CD4-positive, alpha-beta memory T cell (primary cell): ENCODE measurements at regions not wholly inside any gene's neighbourhood (a gene's known extent, or its start where the extent isn't known, plus 50 kb on each side); places are given as distances from the start of the nearest gene placed in this dataset.

Experiments used
- CTCF ChIA-PET: fragments of 350-600 bp; sonication (Branson Sonifier 250); formaldehyde crosslinking; loops from one replicate; lab custom pipeline; 2021; ENCODE audit warnings: inconsistent platforms; ENCODE audit not compliant: partially characterized antibody; lab: Charles Lee
- POLR2A ChIA-PET: fragments of 350-600 bp; sonication (Branson Sonifier 250); formaldehyde crosslinking; loops from one replicate; lab custom pipeline; 2021; ENCODE audit not compliant: partially characterized antibody; lab: Charles Lee
- DNase-seq, 5 donors: peaks; one replicate each; pipeline versions ENCODE4 v3.0.0 to v3.0.0-alpha.2; 2020 to 2022; ENCODE audit warnings: mixed read lengths in 1 of 5
- H3K27ac ChIP-seq: one replicate; pipeline ENCODE4 v1.7.0; 2013; ENCODE audit warnings: low read depth, low read length
- H3K27me3 ChIP-seq: 2 replicates; pipeline ENCODE4 v1.7.0; 2013; ENCODE audit warnings: mild to moderate bottlenecking, low read length, moderate library complexity; ENCODE audit not compliant: insufficient read depth
- H3K36me3 ChIP-seq: 2 replicates; pipeline ENCODE4 v1.7.0; 2013; ENCODE audit warnings: mild to moderate bottlenecking, low read length, moderate library complexity; ENCODE audit not compliant: insufficient read depth
- H3K4me1 ChIP-seq: 2 replicates; pipeline ENCODE4 v1.7.0; 2013; ENCODE audit warnings: mild to moderate bottlenecking, low read length, moderate library complexity; ENCODE audit not compliant: insufficient read depth
- H3K4me3 ChIP-seq, 2 donors: one replicate each; pipeline ENCODE4 v1.7.0; 2013; ENCODE audit warnings: low read length in 2 of 2, mild to moderate bottlenecking in 1 of 2
- H3K9me3 ChIP-seq, 2 donors: one replicate each; pipeline ENCODE4 v1.7.0; 2013; ENCODE audit warnings: low read length in 2 of 2, control low read depth in 1 of 2; ENCODE audit not compliant: control insufficient read depth in 1 of 2
- H3K27ac Mint-ChIP-seq, 7 donors: one replicate each; pipeline ENCODE4 v1.8.0; 2020 to 2021; ENCODE audit warnings: mixed read lengths in 7 of 7, mild to moderate bottlenecking in 6 of 7, inconsistent platforms in 3 of 7, moderate library complexity in 3 of 7
- H3K27me3 Mint-ChIP-seq, 2 donors: one replicate each; pipeline ENCODE4 v1.8.0; 2020 to 2021; ENCODE audit warnings: mixed read lengths in 2 of 2
- H3K36me3 Mint-ChIP-seq, 2 donors: one replicate each; pipeline ENCODE4 v1.8.0; 2020 to 2021; ENCODE audit warnings: mixed read lengths in 2 of 2, inconsistent platforms in 1 of 2, mild to moderate bottlenecking in 1 of 2
- H3K4me1 Mint-ChIP-seq, 4 donors: one replicate each; pipeline ENCODE4 v1.8.0; 2020 to 2021; ENCODE audit warnings: mixed read lengths in 4 of 4, mild to moderate bottlenecking in 1 of 4
- H3K4me3 Mint-ChIP-seq, 8 donors: one replicate each; pipeline ENCODE4 v1.8.0; 2020 to 2021; ENCODE audit warnings: mixed read lengths in 8 of 8, mild to moderate bottlenecking in 7 of 8, moderate library complexity in 6 of 8, inconsistent platforms in 3 of 8
- H3K9me3 Mint-ChIP-seq, 8 donors: one replicate each; pipeline ENCODE4 v1.8.0; 2020 to 2021; ENCODE audit warnings: mixed read lengths in 8 of 8, mild to moderate bottlenecking in 5 of 8, inconsistent platforms in 3 of 8, moderate library complexity in 1 of 8
- intact Hi-C: fragments of 100-400 bp; cut with micrococcal nuclease; formaldehyde crosslinking; loops from one replicate; pipeline ENCODE4 v1.15.1; 2023

GRCh38 chr7:145082366-145083161, 246.7 kb upstream of the TPK1 start:
- Histone ChIP-seq H3K9me3 (no peaks in the 10 kb centered on the region), H3K27ac (no peak overlapping the region), H3K36me3 (no peaks in the 10 kb centered on the region), H3K4me1 (no peaks in the 10 kb centered on the region), H3K27me3 (no peaks in the 10 kb centered on the region), H3K4me3 (no peak overlapping the region)
- intact Hi-C loops, result no loop called here
- ChIA-PET POLR2A (no interaction called here), CTCF (no interaction called here)
- Mint-ChIP-seq H3K9me3 (peaks cover 0 to 4% (median 0%) of the 10 kb centered on the region in 8 donors), H3K4me1 (no peaks in the 10 kb centered on the region), H3K36me3 (no peaks in the 10 kb centered on the region), H3K4me3 (no peak overlapping the region), H3K27ac (no peak overlapping the region), H3K27me3 (peaks cover 7 to 12% of the 10 kb centered on the region in 2 donors)
- peak in 1 of 5 donors; percentile 17 for DNase-seq

GRCh38 chr7:145065473-145065872, 229.6 kb upstream of the TPK1 start:
- POLR2A ChIA-PET, result no interaction called here
- CTCF ChIA-PET, result no interaction called here
- Histone ChIP-seq H3K9me3 (no peaks in the 10 kb centered on the region), H3K27me3 (no peaks in the 10 kb centered on the region), H3K27ac (no peak overlapping the region), H3K4me1 (no peaks in the 10 kb centered on the region), H3K36me3 (no peaks in the 10 kb centered on the region), H3K4me3 (no peak overlapping the region)
- no peak for DNase-seq
- peaks cover 0 to 1% (median 0%) of the 10 kb centered on the region in 8 donors for H3K9me3 Mint-ChIP-seq
- H3K27me3 Mint-ChIP-seq, result peaks cover 0 to 1% of the 10 kb centered on the region in 2 donors
- no peaks in the 10 kb centered on the region for H3K4me1 Mint-ChIP-seq
- H3K36me3 Mint-ChIP-seq, result no peaks in the 10 kb centered on the region
- no peak overlapping the region for H3K4me3 Mint-ChIP-seq
- intact Hi-C loops, result no loop called here
- no peak overlapping the region for H3K27ac Mint-ChIP-seq

GRCh38 chr7:145064114-145064513, 228.3 kb upstream of the TPK1 start:
- Mint-ChIP-seq H3K27me3 (no peaks in the 10 kb centered on the region), H3K27ac (no peak overlapping the region), H3K36me3 (no peaks in the 10 kb centered on the region), H3K9me3 (peaks cover 0 to 1% (median 0%) of the 10 kb centered on the region in 8 donors), H3K4me1 (no peaks in the 10 kb centered on the region), H3K4me3 (no peak overlapping the region)
- no peak overlapping the region for H3K27ac ChIP-seq
- H3K9me3 ChIP-seq, result no peaks in the 10 kb centered on the region
- intact Hi-C loops, result no loop called here
- ChIA-PET CTCF (no interaction called here), POLR2A (no interaction called here)
- no peaks in the 10 kb centered on the region for H3K36me3 ChIP-seq
- H3K4me1 ChIP-seq, result no peaks in the 10 kb centered on the region
- no peak overlapping the region for H3K4me3 ChIP-seq
- DNase-seq, result no peak
- no peaks in the 10 kb centered on the region for H3K27me3 ChIP-seq

GRCh38 chr7:145053781-145054180, 217.9 kb upstream of the TPK1 start:
- Histone ChIP-seq H3K27me3 (no peaks in the 10 kb centered on the region), H3K36me3 (no peaks in the 10 kb centered on the region), H3K4me1 (no peaks in the 10 kb centered on the region), H3K9me3 (no peaks in the 10 kb centered on the region), H3K27ac (no peak overlapping the region), H3K4me3 (no peak overlapping the region)
- ChIA-PET CTCF (interaction anchor here (1.7 kb wide), 1 partner anchor 17 kb away, joined by 4 read pairs; no protein-coding TSS in a partner anchor), POLR2A (no interaction called here)
- Mint-ChIP-seq H3K36me3 (no peaks in the 10 kb centered on the region), H3K9me3 (peaks cover 0 to 13% (median under 1%) of the 10 kb centered on the region in 8 donors), H3K27ac (no peak overlapping the region), H3K4me1 (no peaks in the 10 kb centered on the region), H3K27me3 (peaks cover 8% of the 10 kb centered on the region in 2 donors), H3K4me3 (no peak overlapping the region)
- intact Hi-C loops, result no loop called here
- DNase-seq, result no peak

GRCh38 chr7:145050415-145050814, 214.6 kb upstream of the TPK1 start:
- no peak for DNase-seq
- Mint-ChIP-seq H3K36me3 (no peaks in the 10 kb centered on the region), H3K4me3 (no peak overlapping the region), H3K4me1 (no peaks in the 10 kb centered on the region), H3K27ac (no peak overlapping the region), H3K9me3 (peaks cover 0 to 13% (median 1%) of the 10 kb centered on the region in 8 donors), H3K27me3 (peaks cover 5 to 10% of the 10 kb centered on the region in 2 donors)
- H3K27ac ChIP-seq, result no peak overlapping the region
- H3K36me3 ChIP-seq, result no peaks in the 10 kb centered on the region
- H3K4me3 ChIP-seq, result no peak overlapping the region
- ChIA-PET POLR2A (no interaction called here), CTCF (no interaction called here)
- intact Hi-C loops, result no loop called here
- H3K4me1 ChIP-seq, result no peaks in the 10 kb centered on the region
- no peaks in the 10 kb centered on the region for H3K9me3 ChIP-seq
- H3K27me3 ChIP-seq, result no peaks in the 10 kb centered on the region

GRCh38 chr7:145036604-145037405, 201.0 kb upstream of the TPK1 start:
- Histone ChIP-seq H3K27ac (no peak overlapping the region), H3K36me3 (no peaks in the 10 kb centered on the region), H3K9me3 (no peaks in the 10 kb centered on the region), H3K27me3 (no peaks in the 10 kb centered on the region), H3K4me3 (no peak overlapping the region), H3K4me1 (no peaks in the 10 kb centered on the region)
- intact Hi-C loops, result loop anchor here (2.0 kb wide), 1 partner anchor 298 kb away; no protein-coding TSS in a partner anchor
- Mint-ChIP-seq H3K9me3 (peaks cover 0 to 14% (median 5%) of the 10 kb centered on the region in 8 donors), H3K4me1 (peaks cover 2 to 5% (median 3%) of the 10 kb centered on the region in 4 donors), H3K36me3 (no peaks in the 10 kb centered on the region), H3K27me3 (peaks cover 5 to 10% of the 10 kb centered on the region in 2 donors), H3K27ac (no peak overlapping the region), H3K4me3 (peak overlapping the region in 1 of 8 donors; percentile 73)
- DNase-seq, result peak in 4 of 5 donors; percentile 22 to 39 (median 32)
- ChIA-PET POLR2A (no interaction called here), CTCF (interaction anchor here (0.9 to 2.5 kb wide), 10 partner anchors 12 to 297 kb away, joined by 3 to 9 read pairs (median 5); no protein-coding TSS in a partner anchor)

- ChIA-PET CTCF (no interaction called here), POLR2A (no interaction called here)
- intact Hi-C loops, result no loop called here
- Histone ChIP-seq H3K4me3 (no peak overlapping the region), H3K27ac (no peak overlapping the region), H3K27me3 (no peaks in the 10 kb centered on the region), H3K4me1 (no peaks in the 10 kb centered on the region), H3K36me3 (no peaks in the 10 kb centered on the region), H3K9me3 (no peaks in the 10 kb centered on the region)
- Mint-ChIP-seq H3K36me3 (no peaks in the 10 kb centered on the region), H3K4me1 (peaks cover 0 to 6% (median under 1%) of the 10 kb centered on the region in 4 donors), H3K27me3 (peaks cover 0 to 3% of the 10 kb centered on the region in 2 donors), H3K9me3 (peaks cover 0 to 14% (median 5%) of the 10 kb centered on the region in 8 donors), H3K4me3 (no peak overlapping the region), H3K27ac (peak overlapping the region in 1 of 7 donors; percentile 1)
- no peak for DNase-seq
Measured at GRCh38 chr7:145031162-145031561, 195.3 kb upstream of the TPK1 start.
